T-helper 9 cell (primary cell): ENCODE measurements at regions not wholly inside any gene's neighbourhood (a gene's known extent, or its start where the extent isn't known, plus 50 kb on each side); places are given as distances from the start of the nearest gene placed in this dataset.
A peak's percentile ranks its signal among the peaks of the same experiment; 100 is the strongest.
"Not testable (repeated sequence)": the region's sequence is repeated elsewhere in the genome, so short reads cannot be mapped to it uniquely, and the experiment has no call there.

Experiments used
- DNase-seq: peaks from one replicate; pipeline ENCODE4 v3.0.0-alpha.2; 2020

DNA sequence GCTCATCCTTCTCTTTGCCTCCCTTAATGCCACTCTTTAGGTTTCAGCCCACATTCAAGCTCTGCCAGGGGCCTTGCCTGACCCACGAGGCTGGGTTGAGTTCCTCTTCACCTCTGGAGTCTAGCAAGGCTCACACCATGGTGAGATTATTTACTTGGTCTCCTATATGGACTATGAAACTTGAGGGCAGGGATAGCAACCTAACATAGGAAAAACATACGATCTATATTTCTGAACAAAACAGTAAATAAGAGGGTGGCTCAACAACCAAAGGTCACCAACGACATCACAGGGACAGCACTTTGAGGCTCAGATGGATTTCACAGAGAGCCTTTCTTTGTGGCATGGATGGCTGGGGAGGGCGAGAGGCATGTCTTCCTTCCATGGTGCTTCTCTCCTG lies 197.0 kb downstream of the MAF start:
- no peak for DNase-seq

DNA sequence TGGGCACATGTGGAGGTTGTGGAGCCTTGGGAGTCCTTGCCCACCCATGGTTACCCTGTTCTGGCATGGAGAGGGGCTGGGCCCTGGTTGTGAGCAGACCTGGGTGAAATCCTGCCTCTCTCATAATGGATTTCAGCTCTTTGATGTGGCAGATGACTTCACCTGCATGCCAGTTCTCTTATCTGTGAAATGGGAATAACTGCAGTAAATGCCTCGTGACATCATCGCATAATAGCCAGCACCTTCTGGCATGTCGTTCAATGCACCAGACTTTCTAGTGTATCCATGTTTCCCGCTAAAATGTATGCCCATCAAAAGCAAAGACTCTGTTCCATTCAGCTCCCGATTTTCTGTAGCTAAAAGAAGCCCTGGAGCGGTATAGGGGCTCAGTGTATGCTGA lies 197.6 kb downstream of the MAF start:
- DNase-seq, result no peak

DNA sequence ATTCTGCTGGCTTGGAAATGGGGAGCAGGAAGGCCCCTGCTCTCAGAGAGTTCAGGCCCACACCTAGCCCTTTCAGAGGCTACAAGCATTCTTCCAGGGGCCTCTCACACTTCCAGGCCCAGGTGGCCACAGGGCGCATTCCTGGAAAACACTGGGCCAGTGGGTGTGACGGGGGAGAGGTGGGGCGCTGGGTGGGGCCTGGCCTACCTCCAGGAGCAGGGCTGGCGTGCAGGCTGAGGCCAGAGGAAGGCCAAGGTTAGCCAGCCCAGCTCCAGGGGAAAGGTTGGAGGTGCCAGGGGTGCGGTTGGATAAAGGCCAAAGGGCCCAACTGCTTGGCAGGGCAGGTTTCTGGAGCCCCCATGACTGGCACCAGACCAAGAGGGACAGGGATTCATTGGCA lies 198.2 kb downstream of the MAF start:
- no peak for DNase-seq

DNA sequence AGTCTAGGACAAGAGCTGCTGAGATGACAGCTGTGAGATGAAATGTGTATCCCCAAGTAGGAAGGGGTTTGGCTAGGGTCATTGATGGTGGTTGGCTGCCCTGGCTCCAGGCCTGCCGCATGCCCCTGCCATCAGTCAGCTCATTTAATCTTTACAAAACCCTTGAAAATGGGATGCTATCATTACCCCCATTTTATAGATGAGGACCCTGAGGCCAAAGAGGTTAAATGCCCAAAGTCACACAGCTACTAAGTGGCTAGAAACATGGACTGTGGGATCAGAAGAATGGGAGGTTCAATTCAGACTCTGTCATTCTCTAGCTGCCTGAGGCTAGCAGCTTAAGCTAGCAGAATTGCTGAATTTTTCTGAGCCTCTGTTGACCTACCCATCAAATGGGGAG lies 198.8 kb downstream of the MAF start:
- DNase-seq, result no peak

DNA sequence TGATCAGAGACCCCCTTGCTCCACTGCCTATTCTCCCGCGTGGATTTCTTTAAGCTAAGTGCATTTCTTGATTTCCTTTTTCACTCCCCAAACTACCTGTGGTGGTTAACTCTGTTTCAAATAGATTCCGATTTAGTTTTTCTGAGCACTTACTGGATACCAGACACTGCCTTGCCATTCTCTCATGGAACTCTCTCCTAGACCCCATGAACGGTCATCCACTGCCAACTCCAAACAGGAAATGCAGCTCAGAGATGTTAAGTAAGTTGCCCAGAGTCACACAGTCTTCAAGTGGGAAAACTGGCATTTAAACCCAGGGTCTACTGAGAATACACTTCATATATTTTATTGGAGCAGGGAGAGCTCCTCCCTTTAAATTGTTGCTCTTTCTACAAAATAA lies 199.4 kb downstream of the MAF start:
- DNase-seq, result no peak

DNA sequence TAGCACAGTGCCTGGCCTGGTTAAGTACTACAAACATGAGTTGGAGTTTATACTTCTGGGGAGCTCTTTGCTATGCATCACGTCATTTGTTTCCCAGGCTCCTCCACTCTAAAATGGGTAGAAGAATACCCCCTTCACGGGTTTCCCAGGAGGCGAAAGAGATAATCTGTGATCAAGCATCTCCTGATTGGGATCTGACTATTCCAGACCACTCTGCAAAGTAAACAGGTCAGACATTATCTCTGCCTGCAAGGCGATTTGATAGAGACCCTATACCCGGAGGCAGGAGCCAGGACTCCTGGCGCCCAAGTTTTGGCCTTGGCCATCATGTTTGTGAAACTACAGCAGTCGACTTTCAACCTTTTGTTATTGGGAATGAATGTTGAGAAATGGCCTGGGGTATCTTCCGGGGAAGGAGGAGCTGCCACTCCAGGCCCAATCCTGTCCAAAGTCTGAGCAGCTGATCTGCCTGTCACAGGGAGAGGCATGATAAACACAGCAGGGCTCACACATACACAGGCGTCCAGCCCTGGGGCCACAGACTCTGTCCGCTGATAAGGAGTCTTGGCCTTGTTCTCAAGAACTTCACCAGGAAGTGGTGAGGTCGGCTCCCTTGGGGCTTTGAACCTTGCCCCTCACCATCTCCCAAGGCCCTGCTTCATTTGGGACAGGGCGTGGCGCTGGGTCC lies 199.9 kb downstream of the MAF start:
- no peak for DNase-seq

DNA sequence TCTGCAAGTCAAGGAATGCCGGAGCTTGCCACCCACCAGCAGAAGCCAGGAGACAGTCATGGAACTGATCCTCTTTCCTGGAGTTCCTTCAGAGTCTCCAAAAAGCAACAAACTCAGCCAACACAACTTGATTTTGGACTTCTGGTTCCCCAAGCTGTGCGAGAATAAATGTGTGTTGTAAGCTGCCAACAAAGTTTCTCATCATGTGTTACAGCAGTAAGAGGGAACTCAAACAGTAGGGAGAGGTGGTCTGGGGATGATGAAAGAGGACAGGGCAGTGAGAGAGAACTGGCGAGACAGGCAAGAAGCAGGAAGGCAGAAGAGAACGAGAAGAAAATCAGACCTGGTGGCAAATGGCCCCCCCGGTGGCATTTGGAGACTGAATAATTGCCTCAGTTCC lies 204.9 kb downstream of the MAF start:
- DNase-seq, result no peak

DNA sequence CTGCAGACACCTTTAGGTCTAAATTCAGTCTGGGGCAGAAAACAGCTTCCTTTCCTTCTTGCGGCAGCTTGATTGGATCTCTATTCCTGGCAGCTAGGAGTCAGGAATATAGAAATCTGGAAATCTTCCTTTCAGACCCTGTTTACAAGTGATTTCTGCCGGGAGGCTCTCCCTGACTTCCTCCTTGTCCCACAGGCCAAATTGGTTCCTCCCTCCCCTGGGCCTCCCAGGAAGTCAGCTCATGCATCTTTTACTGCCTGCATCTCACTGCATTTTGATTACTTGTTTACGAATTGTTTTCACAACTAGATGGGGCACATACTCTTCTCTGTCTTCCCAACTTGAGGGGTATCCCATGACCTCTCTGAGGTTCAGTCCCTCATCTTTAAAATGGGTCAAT lies 206.3 kb downstream of the MAF start:
- DNase-seq, result no peak

DNA sequence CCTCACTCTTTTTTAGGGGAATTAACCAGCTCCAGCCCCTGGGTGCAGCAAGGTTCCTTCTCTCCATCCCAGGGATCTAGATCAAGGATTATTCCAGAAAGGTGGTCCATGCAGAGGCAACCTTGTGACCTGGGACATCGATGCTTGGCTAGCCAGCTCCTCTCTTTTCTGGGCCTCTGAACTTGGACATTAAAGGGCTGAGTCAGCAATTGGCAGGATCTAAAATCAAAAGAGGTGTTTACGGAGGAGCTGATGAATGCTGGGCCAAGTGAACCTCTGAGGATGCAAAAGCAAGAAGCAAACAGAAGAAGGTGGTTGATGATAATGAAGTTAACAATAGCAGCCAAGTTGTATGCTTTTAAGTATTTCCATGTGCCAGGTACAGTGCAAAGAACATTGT lies 207.0 kb downstream of the MAF start:
- no peak for DNase-seq

DNA sequence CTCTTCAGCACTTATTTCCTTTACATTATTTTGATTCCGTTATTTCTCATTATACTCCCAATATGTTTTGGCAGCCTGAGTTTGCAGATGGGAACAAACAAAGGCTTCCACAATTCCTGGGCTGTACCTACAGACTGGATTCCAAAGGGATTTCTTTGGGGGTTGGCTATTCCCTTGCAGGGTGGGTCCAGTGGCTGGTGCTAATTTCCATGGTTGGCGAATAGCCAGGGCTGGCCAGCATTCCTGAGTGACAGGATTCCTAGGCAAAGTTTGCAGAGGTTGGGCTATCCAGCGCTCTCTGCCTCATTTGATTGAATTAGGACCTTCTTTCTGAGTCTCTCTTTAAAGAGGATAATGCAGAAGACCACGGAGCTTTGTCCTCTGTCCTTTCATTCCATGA lies 207.4 kb downstream of the MAF start:
- no peak for DNase-seq

DNA sequence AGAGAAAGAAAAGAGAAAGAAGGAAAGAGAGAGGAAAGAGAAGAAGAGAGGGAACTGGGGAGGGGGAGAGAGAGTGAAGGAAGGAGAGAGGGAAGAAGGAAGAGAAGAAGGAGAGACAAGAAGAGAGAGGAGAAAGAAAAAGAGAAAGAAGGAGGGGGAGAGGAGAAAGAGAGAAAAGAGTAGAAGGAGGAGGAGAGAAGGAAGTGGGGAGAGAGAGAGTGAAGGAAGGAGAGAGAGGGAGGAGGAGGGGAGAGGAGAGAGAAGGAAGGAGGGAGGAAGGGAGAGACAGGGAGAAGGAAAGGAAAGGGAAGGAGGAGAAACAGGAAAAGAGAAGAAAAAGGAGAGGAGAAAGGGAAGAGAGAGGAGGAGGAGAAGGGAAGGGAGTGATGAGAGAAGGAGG lies 208.5 kb downstream of the MAF start:
- DNase-seq, result no peak

DNA sequence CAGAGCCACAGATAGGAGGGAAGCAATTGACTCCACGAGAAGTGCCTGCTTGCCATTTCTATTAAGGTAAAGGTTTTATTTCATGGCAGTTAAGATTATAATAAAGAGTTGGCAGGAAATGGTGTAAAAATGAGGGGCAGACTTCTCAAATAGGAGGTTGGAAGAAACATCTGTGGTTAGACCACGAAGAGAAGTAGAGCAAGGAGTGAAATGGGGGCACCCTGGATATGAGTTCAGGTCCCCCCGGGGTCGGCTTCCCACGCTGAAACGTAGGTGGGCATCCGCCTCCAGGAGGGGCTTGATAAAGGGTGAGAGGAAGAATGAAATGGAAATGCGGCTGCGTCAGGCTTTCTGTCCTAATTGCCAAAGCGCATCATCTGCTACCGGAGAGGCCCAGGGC lies 209.1 kb downstream of the MAF start:
- no peak for DNase-seq

DNA sequence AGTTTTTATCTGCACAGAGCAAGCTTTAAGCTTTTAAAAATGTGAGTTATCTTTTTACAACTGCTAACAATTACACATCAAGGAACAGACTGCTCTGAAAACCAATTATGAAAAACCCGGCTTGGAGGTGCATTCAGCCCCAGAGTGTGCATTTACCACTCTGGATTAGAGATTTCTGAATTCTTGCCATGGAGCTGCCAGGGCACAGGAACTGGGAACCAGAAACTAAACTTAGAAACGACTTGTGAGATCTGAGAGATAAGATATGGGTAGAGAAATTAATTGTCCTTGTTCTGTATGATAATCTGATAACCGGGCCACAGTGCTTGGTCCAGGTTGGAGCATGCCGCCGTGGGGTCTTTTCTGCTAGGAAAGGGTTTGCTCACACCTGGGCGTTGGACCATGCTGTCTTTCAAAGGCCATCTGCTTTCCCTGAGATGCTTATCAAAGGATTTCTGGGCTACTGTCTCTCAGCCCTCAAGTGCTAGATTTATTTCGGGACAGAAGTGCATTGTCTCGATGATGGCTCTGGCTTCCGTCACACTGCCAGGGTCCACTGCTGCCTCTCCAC lies 210.0 kb downstream of the MAF start:
- DNase-seq, result no peak

DNA sequence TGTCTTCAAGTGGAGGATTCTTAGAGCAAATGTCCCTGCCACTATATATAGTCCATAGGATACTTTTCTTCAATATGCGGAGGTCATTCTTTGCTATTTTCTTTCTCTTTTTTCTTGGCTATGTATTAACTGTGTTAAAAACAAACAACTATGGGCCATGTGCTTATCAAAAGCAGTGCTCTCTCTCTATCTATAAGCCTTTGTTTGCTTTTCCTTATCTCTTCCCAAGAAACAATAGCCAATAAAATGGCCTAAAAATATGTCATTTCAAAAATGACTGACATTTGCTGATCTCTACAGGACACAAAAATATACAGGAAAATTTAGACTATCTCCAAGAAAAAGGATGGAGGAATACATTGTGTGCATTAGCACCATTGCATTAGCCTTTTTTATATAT lies 212.1 kb downstream of the MAF start:
- no peak for DNase-seq

DNA sequence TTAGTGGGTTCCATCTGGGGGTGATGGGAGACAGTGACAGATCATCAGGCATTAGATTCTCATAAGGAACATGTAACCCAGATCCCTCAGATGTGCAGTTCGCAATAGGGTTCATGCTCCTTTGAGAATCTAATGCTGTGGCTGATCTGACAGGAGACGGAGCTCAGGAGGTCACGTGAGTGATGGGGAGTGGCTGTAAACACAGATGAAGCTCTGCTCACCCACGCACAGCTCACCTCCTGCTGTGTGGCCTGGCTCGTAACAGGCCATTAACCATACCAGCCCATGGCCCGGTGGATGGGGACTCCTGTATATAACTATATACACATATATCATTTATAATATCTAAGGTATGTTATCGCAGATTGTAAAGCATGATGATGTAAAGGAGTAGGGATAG lies 214.2 kb downstream of the MAF start:
- DNase-seq, result no peak

DNA sequence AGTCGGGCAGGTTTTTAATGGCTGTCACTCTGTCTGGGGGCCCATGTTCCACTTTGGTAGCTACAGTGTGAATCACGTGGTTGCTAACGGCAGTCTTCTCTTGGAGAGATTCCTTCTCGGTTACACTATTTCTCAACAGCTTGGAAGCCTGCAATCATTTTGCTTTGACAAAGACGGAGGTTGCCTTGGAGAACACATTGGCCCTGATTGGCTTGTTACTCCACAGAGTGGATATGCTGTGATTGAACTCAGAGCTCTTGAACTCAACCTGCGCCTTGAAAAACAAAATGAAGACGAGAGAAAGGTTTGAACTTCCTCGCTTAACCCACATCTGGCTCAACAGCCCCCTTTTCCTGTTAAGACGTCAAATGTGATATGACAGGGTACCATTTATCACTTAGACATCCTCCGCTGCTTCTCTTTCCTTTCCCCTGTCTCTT lies 218.9 kb downstream of the MAF start:
- no peak for DNase-seq

DNA sequence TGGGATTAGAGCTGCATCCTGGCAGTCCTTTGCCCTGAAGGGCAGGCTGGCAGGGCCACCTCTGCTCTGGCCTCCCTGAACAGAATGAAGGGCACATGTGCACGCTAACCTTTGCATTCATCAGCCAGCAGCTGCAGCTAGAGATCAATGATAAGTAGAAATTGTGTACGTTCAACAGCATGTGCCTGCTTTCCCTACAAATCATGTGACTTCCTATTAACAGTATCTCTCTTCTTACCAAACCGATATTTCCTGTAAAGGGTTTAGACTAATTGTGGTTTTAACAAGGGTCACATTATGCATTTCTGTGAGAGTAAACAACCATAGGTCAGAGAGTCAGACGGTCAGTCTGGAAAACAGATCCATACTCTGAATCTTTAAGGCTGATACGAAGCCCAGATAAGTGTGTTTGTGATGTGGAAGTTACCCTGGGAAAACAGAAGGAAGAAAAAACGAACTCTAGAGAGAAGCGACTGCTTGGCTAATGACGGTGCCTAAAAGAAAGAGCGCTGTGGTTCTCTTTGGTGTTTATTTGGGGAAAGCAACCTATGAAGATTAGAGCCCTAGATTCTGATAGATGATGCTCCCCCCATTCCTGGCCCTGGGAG lies 219.4 kb downstream of the MAF start:
- DNase-seq, result no peak

DNA sequence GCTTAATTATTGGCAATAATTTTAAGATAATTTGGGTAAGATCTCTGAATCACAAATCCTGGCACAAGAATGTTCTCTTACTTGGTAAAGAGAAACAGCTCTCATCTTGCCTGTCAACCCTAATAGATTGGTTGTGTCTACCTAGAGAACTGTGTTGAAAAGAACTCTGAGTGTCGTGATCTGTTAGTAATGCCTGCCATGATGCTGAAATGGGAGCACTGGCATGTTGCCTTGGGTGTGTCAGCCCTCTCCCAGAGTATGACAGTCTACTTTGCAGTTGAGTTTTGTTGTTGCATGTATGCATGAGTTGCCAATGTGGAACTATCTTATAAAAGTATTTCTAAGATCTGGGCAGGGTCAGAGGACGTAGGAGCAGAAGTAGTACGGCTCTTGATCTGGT lies 221.4 kb downstream of the MAF start:
- no peak for DNase-seq

DNA sequence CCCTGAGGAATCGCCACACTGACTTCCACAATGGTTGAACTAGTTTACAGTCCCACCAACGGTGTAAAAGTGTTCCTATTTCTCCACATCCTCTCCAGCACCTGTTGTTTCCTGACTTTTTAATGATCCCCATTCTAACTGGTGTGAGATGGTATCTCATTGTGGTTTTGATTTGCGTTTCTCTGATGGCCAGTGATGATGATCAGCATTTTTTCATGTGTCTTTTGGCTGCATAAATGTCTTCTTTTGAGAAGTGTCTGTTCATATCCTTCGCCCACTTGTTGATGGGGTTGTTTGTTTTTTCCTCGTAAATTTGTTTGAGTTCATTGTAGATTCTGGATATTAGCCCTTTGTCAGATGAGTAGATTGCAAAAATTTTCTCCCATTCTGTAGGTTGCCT lies 223.5 kb downstream of the MAF start:
- not testable (repeated sequence) for DNase-seq

DNA sequence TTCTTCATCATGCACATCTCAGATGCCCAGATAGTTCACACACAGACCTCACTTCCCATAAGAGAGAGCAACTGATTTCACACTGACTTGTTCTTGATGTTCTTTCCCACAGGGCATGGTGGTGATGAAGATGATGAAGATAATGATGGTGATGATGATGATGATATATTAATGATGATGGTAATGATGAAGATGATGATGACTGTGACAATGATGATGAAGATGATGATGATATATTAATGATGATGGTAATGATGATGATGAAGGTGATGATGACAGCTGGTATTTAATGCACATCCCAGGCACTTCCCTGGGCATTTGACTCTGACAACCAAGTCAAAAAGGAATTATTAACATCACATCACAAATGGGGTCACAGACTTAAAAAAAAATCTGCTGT lies 225.2 kb downstream of the MAF start:
- DNase-seq, result no peak

DNA sequence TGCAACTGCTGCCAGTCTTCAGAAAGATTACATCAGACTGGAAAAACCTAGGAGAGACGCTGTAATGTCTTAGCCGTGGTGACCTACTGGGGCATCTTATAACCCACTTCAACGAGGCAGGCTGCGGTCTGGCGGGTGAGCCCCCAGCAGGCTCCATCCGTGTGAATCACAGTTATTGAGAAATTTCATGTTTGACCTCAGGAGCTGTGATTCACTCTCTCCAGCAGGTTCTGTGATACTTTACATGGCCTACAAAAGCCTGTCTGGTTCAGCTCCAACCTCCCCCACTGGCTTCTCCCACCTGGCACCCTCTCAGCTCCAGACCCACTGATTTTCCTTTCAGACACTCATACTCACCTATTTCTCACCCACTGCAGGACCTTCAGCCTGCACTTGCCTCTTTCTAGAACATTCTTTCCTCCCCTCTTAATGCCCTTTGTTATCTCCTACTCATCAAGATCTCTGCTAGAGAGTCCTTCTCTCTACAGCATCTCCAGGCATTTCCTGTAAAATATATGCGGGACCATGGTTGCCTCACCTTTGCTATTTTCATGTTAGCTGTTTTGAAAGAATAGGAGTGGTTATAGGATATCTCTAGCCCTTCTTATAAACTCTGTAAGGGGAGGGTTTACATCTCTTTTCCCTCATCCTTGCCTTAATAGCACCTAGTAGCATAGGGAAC lies 227.9 kb downstream of the MAF start:
- peak; percentile 4 for DNase-seq

DNA sequence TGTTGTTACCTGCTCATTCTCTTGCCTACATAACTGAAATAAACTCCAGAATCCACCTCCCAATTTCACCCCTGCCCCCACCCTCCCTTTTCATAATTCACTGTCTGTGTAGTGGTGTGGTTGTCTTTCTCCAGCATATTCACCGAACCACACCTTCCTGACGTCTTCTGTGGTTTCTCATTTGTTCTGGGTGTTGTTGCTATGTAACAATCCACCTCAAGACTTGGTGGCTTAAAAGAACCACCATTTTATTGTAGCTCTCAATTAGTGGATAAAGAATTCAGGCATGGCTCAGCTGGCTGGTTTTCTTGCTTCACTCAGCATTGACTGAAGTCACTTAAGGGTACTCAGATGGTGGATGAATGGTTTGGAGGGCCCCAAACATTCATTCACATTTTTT lies 229.8 kb downstream of the MAF start:
- DNase-seq, result peak; percentile 9

DNA sequence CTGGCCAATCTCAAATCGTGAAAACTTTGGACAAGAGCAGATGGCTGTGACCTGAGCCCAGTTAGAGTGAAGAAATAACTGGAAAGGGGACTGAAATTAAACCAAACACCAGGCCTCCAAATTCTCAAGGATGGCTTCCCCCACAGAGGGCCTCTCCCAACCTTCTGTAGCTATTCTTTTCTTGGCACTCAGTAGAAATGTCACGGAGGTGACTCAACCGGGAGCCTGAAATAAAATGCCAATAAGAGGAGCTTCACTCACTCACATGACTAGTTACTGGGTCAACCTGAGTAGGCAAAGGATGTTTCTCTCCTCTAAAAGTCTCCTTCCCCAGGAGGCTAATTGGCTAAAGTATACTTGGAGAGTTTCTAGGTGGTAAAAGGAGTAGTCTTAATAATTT lies 230.7 kb downstream of the MAF start:
- no peak for DNase-seq

DNA sequence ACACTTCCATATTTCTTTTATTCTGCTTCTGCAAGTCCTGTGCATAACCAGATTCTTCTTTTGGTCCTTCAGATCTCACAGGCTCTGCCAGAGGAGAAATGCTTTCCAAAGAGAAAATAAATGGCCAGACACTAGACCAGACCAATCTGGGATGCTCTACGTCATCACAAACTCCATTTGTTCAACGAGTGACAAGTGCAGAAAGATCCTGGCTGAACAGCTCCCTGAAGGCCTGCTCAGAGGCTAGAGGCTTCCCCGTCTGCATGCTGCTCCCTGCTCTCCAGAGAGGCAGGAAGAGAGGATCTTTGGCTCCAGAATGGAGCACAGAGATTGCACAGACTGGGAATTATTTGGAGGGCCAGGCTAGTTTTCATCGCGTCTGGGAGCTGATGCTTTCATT lies 232.7 kb downstream of the MAF start:
- no peak for DNase-seq
